ENCODE measurements at regions not wholly inside any gene's neighbourhood (a gene's known extent, or its start where the extent isn't known, plus 50 kb on each side); places are given as distances from the start of the nearest gene placed in this dataset.

DNA sequence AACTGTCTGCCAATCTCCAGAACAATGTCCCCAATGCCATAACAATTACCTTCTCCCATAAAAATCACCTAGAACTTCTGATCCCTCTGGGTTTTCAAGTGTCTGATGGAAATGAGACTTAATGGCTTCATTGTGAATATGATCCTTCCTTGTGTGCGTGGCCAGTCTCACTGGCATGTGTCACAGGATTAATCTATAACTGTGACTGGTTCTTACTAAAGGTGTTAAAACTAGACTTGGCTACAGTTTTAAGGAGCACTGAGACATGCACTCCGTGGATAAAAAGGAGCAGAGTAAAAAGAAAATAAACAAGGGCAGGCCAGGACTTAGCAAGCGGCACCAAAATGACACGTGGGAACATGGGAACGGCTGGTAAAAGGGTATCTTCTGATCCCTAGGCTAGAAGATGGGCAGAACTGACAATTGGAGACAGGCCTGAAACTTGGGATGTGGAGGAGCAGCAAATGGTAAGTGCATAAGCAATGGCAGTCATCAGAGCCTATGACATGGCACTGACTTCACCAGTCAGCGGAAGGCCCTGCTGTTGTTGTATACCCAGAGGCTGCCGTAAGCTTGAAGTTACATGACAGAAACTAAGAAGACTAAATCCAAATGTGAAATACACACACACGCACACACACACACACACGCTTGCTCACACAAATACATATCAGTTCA lies 256.6 kb upstream of the NOCT start:
- intact Hi-C loops (cut with DNase I; ENCODE audit: low total_unique reads), result no loop called here
- DNase-seq (ENCODE audit: low spot score in 2 of 2), result no peak
- no peak overlapping the region for H3K4me3 ChIP-seq (ENCODE audit: low read depth, poor library complexity, severe bottlenecking)
- TF ChIP-seq POLR2A (IDR thresholded peaks at IDR 0.05), result no peak
- TF ChIP-seq, protein P1, sequence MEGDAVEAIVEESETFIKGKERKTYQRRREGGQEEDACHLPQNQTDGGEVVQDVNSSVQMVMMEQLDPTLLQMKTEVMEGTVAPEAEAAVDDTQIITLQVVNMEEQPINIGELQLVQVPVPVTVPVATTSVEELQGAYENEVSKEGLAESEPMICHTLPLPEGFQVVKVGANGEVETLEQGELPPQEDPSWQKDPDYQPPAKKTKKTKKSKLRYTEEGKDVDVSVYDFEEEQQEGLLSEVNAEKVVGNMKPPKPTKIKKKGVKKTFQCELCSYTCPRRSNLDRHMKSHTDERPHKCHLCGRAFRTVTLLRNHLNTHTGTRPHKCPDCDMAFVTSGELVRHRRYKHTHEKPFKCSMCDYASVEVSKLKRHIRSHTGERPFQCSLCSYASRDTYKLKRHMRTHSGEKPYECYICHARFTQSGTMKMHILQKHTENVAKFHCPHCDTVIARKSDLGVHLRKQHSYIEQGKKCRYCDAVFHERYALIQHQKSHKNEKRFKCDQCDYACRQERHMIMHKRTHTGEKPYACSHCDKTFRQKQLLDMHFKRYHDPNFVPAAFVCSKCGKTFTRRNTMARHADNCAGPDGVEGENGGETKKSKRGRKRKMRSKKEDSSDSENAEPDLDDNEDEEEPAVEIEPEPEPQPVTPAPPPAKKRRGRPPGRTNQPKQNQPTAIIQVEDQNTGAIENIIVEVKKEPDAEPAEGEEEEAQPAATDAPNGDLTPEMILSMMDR (IDR thresholded peaks at IDR 0.05), result no peak
- WGBS, 2 donors, result 82 to 83% methylated on average over 9 of the region's 9 CpGs

DNA sequence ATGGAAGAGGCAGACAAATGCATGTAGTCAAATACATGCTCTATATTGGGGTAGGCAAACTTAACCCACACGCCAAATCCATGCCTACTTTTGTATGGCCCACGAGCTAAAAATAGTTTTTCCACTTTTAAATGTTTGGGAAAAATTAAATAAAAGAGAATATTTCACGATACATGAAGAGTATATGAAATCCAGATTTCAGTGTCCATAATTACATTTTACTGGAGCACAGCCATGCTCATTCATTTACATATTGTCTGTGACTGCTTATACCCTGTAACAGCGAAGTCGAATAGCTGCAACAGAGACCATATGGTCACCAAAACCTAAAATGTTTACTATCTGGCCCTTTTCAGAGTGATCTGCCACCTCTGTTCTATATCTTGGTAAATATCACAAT lies 257.4 kb upstream of the NOCT start:
- no peak overlapping the region for H3K4me3 ChIP-seq (ENCODE audit: low read depth, poor library complexity, severe bottlenecking)
- TF ChIP-seq POLR2A (IDR thresholded peaks at IDR 0.05), result no peak
- intact Hi-C loops (cut with DNase I; ENCODE audit: low total_unique reads), result no loop called here
- WGBS, 2 donors, result 71 to 73% methylated on average over 5 of the region's 5 CpGs
- DNase-seq (ENCODE audit: low spot score in 2 of 2), result no peak

DNA sequence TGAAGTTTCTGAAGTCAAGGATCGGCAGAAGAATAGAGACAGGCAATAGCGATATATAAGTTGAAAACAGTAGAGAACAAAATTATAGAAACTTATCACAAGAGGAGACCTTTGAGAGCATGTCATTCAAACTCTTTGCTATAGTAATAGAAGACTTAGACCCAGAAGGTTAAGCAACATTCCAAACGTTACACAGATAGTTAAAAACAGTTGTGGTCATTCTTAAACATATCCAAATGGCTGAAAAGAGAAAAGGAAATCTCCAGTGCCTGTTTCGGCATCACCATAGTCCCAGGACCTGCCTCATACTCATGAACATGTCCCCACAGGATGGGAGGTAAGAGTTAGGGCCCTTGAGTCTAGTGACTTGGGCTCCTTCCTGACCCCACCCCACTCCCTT lies 258.1 kb upstream of the NOCT start:
- WGBS, 2 donors, result 82% methylated on average over 4 of the region's 4 CpGs
- DNase-seq (ENCODE audit: low spot score in 2 of 2), result no peak
- no peak overlapping the region for H3K4me3 ChIP-seq (ENCODE audit: low read depth, poor library complexity, severe bottlenecking)
- TF ChIP-seq POLR2A (IDR thresholded peaks at IDR 0.05), result no peak
- TF ChIP-seq, protein P1 (IDR thresholded peaks at IDR 0.05), result no peak
- intact Hi-C loops (cut with DNase I; ENCODE audit: low total_unique reads), result no loop called here

DNA sequence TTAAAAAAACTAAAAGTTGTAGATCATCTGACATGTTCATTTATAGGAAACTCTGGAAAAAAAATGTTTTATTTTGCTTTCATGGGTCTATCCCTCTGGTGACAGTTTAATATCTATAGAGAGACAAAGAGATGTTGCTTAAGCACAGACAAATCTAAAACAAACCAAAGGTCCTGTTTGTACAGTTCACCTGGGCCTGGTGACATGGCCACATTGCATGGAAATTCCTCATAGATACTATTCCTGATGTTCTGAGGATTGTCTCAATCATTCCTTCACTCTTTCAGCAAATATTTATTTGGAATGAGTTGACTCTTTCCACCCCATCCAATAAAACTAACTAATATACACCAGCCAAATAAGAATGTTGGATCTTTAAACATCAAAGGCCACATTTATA lies 259.1 kb upstream of the NOCT start:
- H3K4me3 ChIP-seq (ENCODE audit: low read depth, poor library complexity, severe bottlenecking), result no peak overlapping the region
- no peak for DNase-seq (ENCODE audit: low spot score in 2 of 2)
- intact Hi-C loops (cut with DNase I; ENCODE audit: low total_unique reads), result no loop called here
- TF ChIP-seq POLR2A (IDR thresholded peaks at IDR 0.05), result no peak
- TF ChIP-seq, protein P1 (IDR thresholded peaks at IDR 0.05), result no peak

DNA sequence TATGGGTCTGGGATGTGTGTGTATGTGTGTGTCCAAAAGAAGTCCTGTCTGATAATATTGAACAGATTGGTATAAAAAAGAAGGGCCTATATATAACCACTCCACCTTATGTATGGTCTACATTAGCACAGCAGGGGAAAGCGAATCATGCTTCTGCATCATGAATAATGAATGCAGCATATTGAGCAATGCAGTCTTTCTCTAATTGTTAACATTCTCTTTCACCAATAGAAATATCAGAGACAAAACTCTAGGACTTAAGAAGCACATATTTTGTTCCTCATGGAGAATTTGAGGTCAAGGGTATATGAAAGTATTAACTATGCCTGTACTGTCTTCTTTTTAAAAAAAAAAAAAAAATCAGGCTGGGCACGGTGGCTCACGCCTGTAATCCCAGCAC lies 264.3 kb upstream of the NOCT start:
- TF ChIP-seq, protein P1 (IDR thresholded peaks at IDR 0.05), result no peak
- TF ChIP-seq POLR2A (IDR thresholded peaks at IDR 0.05), result no peak
- WGBS, 2 donors, result 89 to 93% methylated on average over 3 of the region's 3 CpGs
- no peak overlapping the region for H3K4me3 ChIP-seq (ENCODE audit: low read depth, poor library complexity, severe bottlenecking)
- no peak for DNase-seq (ENCODE audit: low spot score in 2 of 2)
- intact Hi-C loops (cut with DNase I; ENCODE audit: low total_unique reads), result loop anchor here (5.0 kb wide), 1 partner anchor 1679 kb away; no protein-coding TSS in a partner anchor

DNA sequence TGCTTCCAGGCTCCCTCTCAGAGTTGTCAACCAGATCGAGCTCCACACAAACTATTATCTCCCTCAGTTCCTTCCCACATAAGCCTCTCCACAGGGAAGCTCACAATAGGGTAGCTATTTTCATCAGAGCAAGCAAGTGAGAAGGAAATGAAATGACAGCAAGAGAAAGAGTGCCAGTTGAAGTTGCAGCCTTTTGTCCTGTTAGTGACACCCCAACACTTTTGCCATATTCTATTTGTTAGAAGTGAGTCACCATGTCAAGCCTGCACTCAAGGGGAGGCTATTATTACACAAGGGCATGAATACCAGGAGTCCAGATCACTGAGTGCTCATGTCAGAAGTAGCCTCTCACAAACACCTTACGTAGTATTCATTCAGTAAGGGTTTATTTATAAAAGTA lies 266.3 kb upstream of the NOCT start:
- no peak for DNase-seq (ENCODE audit: low spot score in 2 of 2)
- H3K4me3 ChIP-seq (ENCODE audit: low read depth, poor library complexity, severe bottlenecking), result no peak overlapping the region
- intact Hi-C loops (cut with DNase I; ENCODE audit: low total_unique reads), result no loop called here
- WGBS, 2 donors, result 74 to 76% methylated on average over 2 of the region's 2 CpGs
- TF ChIP-seq, protein P1 (IDR thresholded peaks at IDR 0.05), result no peak
- TF ChIP-seq POLR2A (IDR thresholded peaks at IDR 0.05), result no peak

Data from lower leg skin (tissue), 4 donors.